ENCODE measurements at regions not wholly inside any gene's neighbourhood (a gene's known extent, or its start where the extent isn't known, plus 50 kb on each side); places are given as distances from the start of the nearest gene placed in this dataset.

- Mint-ChIP-seq H3K27me3 (no peaks in the 10 kb centered on the region), H3K4me1 (peaks cover 9% of the 10 kb centered on the region), H3K4me3 (no peak overlapping the region), H3K9me3 (no peaks in the 10 kb centered on the region), H3K36me3 (ENCODE audit: low read depth) (no peaks in the 10 kb centered on the region), H3K27ac (no peak overlapping the region)
- ChIA-PET POLR2A (interaction anchor here (0.6 kb wide), 1 partner anchor 20 kb away, joined by 3 read pairs; no protein-coding TSS in a partner anchor), CTCF (interaction anchor here (0.6 kb wide), 1 partner anchor 155 kb away, joined by 3 read pairs; no protein-coding TSS in a partner anchor)
- DNase-seq: no peak
Observed at GRCh38 chr17:62895320-62896301, 70.4 kb upstream of the TANC2 start.

GRCh38 chr17:62892870-62893338, 73.1 kb upstream of the TANC2 start:
- DNase-seq: peak; percentile 22
- POLR2A ChIA-PET: interaction anchor here (0.6 kb wide), 1 partner anchor 90 kb away, joined by 3 read pairs; no protein-coding TSS in a partner anchor
- peaks cover 9% of the 10 kb centered on the region for H3K27me3 Mint-ChIP-seq
- H3K36me3 Mint-ChIP-seq (ENCODE audit: low read depth): no peaks in the 10 kb centered on the region
- peaks cover 9% of the 10 kb centered on the region for H3K4me1 Mint-ChIP-seq
- CTCF ChIA-PET: no interaction called here
- H3K27ac Mint-ChIP-seq: no peak overlapping the region
- no peak overlapping the region for H3K4me3 Mint-ChIP-seq
- no peaks in the 10 kb centered on the region for H3K9me3 Mint-ChIP-seq

GRCh38 chr17:62892061-62892675, 73.9 kb upstream of the TANC2 start:
- H3K27me3 Mint-ChIP-seq: peaks cover 12% of the 10 kb centered on the region
- POLR2A ChIA-PET: interaction anchor here (0.6 kb wide), 1 partner anchor 91 kb away, joined by 3 read pairs; no protein-coding TSS in a partner anchor
- no peaks in the 10 kb centered on the region for H3K9me3 Mint-ChIP-seq
- H3K27ac Mint-ChIP-seq: no peak overlapping the region
- DNase-seq: no peak
- H3K4me1 Mint-ChIP-seq: peaks cover 9% of the 10 kb centered on the region
- no peaks in the 10 kb centered on the region for H3K36me3 Mint-ChIP-seq (ENCODE audit: low read depth)
- H3K4me3 Mint-ChIP-seq: no peak overlapping the region
- CTCF ChIA-PET: no interaction called here

- POLR2A ChIA-PET: no interaction called here
Observed at GRCh38 chr17:62891659-62892058, 74.4 kb upstream of the TANC2 start.

DNA sequence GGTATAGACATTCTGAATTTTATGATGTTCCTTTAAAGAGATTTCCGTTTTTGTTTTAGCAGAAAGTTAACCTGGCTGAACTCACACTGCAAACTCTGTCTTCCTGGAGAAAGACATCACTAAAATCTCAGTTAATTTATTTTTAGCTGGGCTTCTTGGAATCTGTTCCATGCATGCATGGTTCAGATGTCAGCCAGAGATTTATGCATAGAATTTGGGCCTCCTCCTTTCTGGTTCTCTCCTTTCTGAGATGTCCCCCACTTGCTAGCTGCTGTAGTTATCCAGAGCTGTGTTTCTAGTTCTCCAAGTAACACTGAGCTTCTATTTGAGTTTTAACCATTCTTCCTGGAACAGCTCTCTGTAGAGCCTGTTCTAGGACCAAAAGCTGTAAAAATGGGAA, 77.3 kb upstream of the TANC2 start:
- H3K9me3 Mint-ChIP-seq: no peaks in the 10 kb centered on the region
- no peak overlapping the region for H3K4me3 Mint-ChIP-seq
- no peak overlapping the region for H3K27ac Mint-ChIP-seq
- DNase-seq: no peak
- peaks cover 9% of the 10 kb centered on the region for H3K4me1 Mint-ChIP-seq
- no peaks in the 10 kb centered on the region for H3K36me3 Mint-ChIP-seq (ENCODE audit: low read depth)
- H3K27me3 Mint-ChIP-seq: peaks cover 14% of the 10 kb centered on the region
- ChIA-PET CTCF (no interaction called here), POLR2A (no interaction called here)

More at GRCh38 chr17:62891659-62892058, 74.4 kb upstream of the TANC2 start:
- CTCF ChIA-PET: no interaction called here
- DNase-seq: no peak
- no peaks in the 10 kb centered on the region for H3K9me3 Mint-ChIP-seq
- no peak overlapping the region for H3K4me3 Mint-ChIP-seq
- no peak overlapping the region for H3K27ac Mint-ChIP-seq
- peaks cover 12% of the 10 kb centered on the region for H3K27me3 Mint-ChIP-seq
- no peaks in the 10 kb centered on the region for H3K36me3 Mint-ChIP-seq (ENCODE audit: low read depth)
- peaks cover 9% of the 10 kb centered on the region for H3K4me1 Mint-ChIP-seq

- Mint-ChIP-seq H3K9me3 (no peaks in the 10 kb centered on the region), H3K4me1 (peaks cover 8% of the 10 kb centered on the region), H3K4me3 (no peak overlapping the region), H3K27ac (no peak overlapping the region), H3K27me3 (peaks cover 15% of the 10 kb centered on the region), H3K36me3 (ENCODE audit: low read depth) (no peaks in the 10 kb centered on the region)
- DNase-seq: no peak
- ChIA-PET POLR2A (no interaction called here), CTCF (no interaction called here)
Observed at GRCh38 chr17:62888148-62888547, 77.9 kb upstream of the TANC2 start.

DNA sequence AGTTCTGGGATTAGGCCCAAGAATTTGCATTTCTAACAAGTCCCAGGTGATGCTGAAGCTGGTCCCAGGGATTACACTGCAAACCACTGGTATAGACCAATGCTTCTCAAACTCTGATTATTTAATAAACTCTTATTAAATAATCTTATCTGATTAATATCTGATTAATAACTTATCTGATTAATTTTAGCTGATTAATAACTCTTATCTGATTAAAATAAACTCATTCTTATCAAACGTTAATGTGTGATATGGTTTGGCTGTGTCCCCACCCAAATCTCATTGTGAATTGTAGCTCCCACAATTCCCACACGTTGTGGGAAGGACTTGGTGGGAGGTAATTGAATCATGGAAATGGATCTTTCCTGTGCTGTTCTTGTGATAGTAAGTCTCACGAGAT, 78.6 kb upstream of the TANC2 start:
- ChIA-PET CTCF (no interaction called here), POLR2A (no interaction called here)
- DNase-seq: no peak
- H3K4me1 Mint-ChIP-seq: peaks cover 1% of the 10 kb centered on the region
- no peak overlapping the region for H3K4me3 Mint-ChIP-seq
- no peaks in the 10 kb centered on the region for H3K9me3 Mint-ChIP-seq
- no peak overlapping the region for H3K27ac Mint-ChIP-seq
- H3K36me3 Mint-ChIP-seq (ENCODE audit: low read depth): no peaks in the 10 kb centered on the region
- peaks cover 17% of the 10 kb centered on the region for H3K27me3 Mint-ChIP-seq

DNA sequence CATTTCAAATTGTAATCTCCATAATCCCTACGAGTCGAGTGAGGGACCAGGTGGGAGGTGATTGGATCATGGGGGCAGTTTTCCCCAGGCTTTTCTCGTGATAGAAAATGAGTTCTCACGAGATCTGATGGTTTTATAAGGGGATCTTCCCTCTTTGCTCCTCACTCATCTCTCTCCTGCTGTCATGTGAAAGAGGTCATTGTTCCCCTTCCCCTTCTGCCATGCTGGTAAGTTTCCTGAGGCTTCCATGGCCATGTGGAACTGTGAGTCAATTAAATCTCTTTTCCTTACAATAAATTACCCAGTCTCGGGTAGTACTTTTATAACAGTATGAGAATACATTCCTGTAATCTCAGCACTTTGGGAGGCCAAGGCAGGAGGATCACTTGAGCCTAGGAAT, 76.7 kb upstream of the MARCHF10 start:
- POLR2A ChIA-PET: no interaction called here
- no peaks in the 10 kb centered on the region for H3K4me1 Mint-ChIP-seq

GRCh38 chr17:62882878-62883277, 74.8 kb upstream of the MARCHF10 start:
- Mint-ChIP-seq H3K27me3 (peaks cover 32% of the 10 kb centered on the region), H3K27ac (no peak overlapping the region), H3K4me3 (no peak overlapping the region), H3K36me3 (ENCODE audit: low read depth) (no peaks in the 10 kb centered on the region), H3K9me3 (no peaks in the 10 kb centered on the region), H3K4me1 (no peaks in the 10 kb centered on the region)
- no peak for DNase-seq
- ChIA-PET POLR2A (no interaction called here), CTCF (interaction anchor here (0.6 kb wide), 1 partner anchor 41 kb away, joined by 4 read pairs; no protein-coding TSS in a partner anchor)

More for the DNA sequence above, 76.7 kb upstream of the MARCHF10 start:
- H3K4me3 Mint-ChIP-seq: no peak overlapping the region
- CTCF ChIA-PET: no interaction called here
- no peaks in the 10 kb centered on the region for H3K9me3 Mint-ChIP-seq
- no peak overlapping the region for H3K27ac Mint-ChIP-seq
- no peaks in the 10 kb centered on the region for H3K36me3 Mint-ChIP-seq (ENCODE audit: low read depth)
- no peak for DNase-seq
- peaks cover 34% of the 10 kb centered on the region for H3K27me3 Mint-ChIP-seq

DNA sequence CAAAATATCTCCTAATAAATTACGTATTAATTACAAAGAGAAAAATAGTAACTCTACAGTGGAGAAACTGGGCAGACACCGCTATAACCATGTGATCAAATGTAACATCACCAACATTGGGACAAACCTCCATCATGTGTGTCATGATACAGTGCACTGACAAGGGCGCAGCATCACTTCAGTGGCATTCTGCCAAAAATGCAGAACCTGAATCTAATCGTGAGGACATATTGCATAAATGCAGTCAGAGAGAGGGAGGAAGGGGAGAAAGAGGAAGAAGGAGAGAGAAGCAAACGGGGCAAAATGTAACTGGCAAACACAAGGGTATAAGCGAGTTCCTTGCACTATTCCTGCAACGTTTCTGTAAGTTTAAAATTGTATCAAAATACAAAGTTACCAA, 74.2 kb upstream of the MARCHF10 start:
- Mint-ChIP-seq H3K9me3 (no peaks in the 10 kb centered on the region), H3K27ac (no peak overlapping the region), H3K27me3 (peaks cover 30% of the 10 kb centered on the region), H3K36me3 (ENCODE audit: low read depth) (no peaks in the 10 kb centered on the region), H3K4me1 (no peaks in the 10 kb centered on the region), H3K4me3 (no peak overlapping the region)
- CTCF ChIA-PET: interaction anchor here (0.6 kb wide), 1 partner anchor 57 kb away, joined by 4 read pairs; no protein-coding TSS in a partner anchor
- POLR2A ChIA-PET: no interaction called here
- no peak for DNase-seq

- Mint-ChIP-seq H3K9me3 (no peaks in the 10 kb centered on the region), H3K4me1 (no peaks in the 10 kb centered on the region), H3K4me3 (no peak overlapping the region), H3K36me3 (ENCODE audit: low read depth) (no peaks in the 10 kb centered on the region), H3K27ac (no peak overlapping the region), H3K27me3 (peaks cover 34% of the 10 kb centered on the region)
- no peak for DNase-seq
- POLR2A ChIA-PET: no interaction called here
- CTCF ChIA-PET: no interaction called here
Observed at GRCh38 chr17:62880120-62880519, 72.0 kb upstream of the MARCHF10 start.

DNA sequence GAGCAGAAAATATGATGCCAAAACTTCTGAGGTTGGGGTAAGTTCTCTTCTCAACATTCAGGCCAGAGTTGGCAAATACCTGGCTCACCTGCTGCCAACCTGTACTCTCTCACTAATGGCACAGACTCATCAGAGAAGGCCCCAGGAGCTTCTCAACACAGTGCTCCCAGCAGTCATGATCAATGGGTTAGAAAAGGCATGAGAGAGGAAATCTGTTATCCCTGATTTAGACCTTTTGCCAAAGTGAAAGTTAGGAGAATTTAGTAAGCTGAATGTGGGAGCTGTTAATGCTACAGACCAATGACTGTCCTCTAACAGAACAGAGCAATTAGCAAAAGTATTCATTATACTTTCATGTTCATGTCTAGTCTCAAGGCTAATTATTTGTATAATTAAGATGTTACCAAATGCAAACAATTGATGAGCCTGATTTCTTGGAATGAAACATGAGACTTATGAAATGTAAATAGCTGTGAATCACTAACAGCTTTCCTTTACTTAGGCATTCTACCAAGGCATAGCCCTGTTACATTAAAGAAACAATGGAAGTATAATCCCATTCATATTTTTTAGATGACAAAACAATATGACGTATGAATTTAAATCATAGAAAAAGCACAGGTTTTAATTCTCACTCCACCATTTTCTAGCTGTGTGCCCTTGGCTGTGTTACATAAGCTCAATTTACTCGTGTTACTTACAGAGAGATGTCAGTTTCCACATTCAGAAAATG, 68.7 kb upstream of the MARCHF10 start:
- no peak for DNase-seq

GRCh38 chr17:62876063-62876462, 67.9 kb upstream of the MARCHF10 start:
- Mint-ChIP-seq H3K9me3 (no peaks in the 10 kb centered on the region), H3K27me3 (peaks cover 27% of the 10 kb centered on the region), H3K4me1 (no peaks in the 10 kb centered on the region), H3K27ac (no peak overlapping the region), H3K4me3 (no peak overlapping the region), H3K36me3 (ENCODE audit: low read depth) (no peaks in the 10 kb centered on the region)
- no peak for DNase-seq
- ChIA-PET POLR2A (no interaction called here), CTCF (no interaction called here)

More for the DNA sequence above, 68.7 kb upstream of the MARCHF10 start:
- CTCF ChIA-PET: no interaction called here
- H3K27ac Mint-ChIP-seq: no peak overlapping the region
- H3K4me1 Mint-ChIP-seq: no peaks in the 10 kb centered on the region
- H3K9me3 Mint-ChIP-seq: no peaks in the 10 kb centered on the region
- no peak overlapping the region for H3K4me3 Mint-ChIP-seq
- peaks cover 33% of the 10 kb centered on the region for H3K27me3 Mint-ChIP-seq
- no peaks in the 10 kb centered on the region for H3K36me3 Mint-ChIP-seq (ENCODE audit: low read depth)
- POLR2A ChIA-PET: interaction anchor here (0.6 kb wide), 1 partner anchor 10 kb away, joined by 4 read pairs; no protein-coding TSS in a partner anchor

Measured in activated CD4-positive, alpha-beta T cell treated with anti-CD3 and anti-CD28 coated beads, Interleukin-2, amount 10 ng/mL, durations not matched to agents 7 days and 5 days (primary cell).